HepG2 (cell line): ENCODE measurements at regions not wholly inside any gene's neighbourhood (a gene's known extent, or its start where the extent isn't known, plus 50 kb on each side); places are given as distances from the start of the nearest gene placed in this dataset.

Source experiments
- AKNA ChIP-seq: sonication (generic); formaldehyde crosslinking; IDR thresholded peaks from 2 replicates; pipeline ENCODE4 v1.4.0; 2020; ENCODE audit warnings: missing genetic modification reagents, borderline replicate concordance
- ATM ChIP-seq: fragments of 450-650 bp; IDR thresholded peaks from 2 replicates; pipeline ENCODE4 v1.7.1; 2017; ENCODE audit warnings: mild to moderate bottlenecking, borderline replicate concordance
- HOXD1 ChIP-seq: sonication (generic); formaldehyde crosslinking; IDR thresholded peaks from 2 replicates; pipeline ENCODE4 v1.5.0; 2020; ENCODE audit warnings: missing genetic modification reagents
- ZBTB33 ChIP-seq: sonication (generic); formaldehyde crosslinking; IDR thresholded peaks from 2 replicates; pipeline ENCODE4 v1.4.0; 2020; ENCODE audit warnings: missing genetic modification reagents
- ZNF282 ChIP-seq: fragments of 450-650 bp; IDR thresholded peaks from 2 replicates; pipeline ENCODE4 v1.6.1; 2018; ENCODE audit not compliant: partially characterized antibody

- no peak for TF ChIP-seq ZBTB33 (CRISPR knock-in tag)
- no peak for TF ChIP-seq ZNF282
- TF ChIP-seq HOXD1 = no peak
- no peak for TF ChIP-seq AKNA (CRISPR knock-in tag)
- TF ChIP-seq ATM = no peak
- TF ChIP-seq, all 625 proteins: peak for 0
These were observed 331.2 kb upstream of the MYT1L start (continued) for GRCh38 chr2:2662037-2662846.
